Bronchial epithelial cell (primary cell): ENCODE measurements at regions not wholly inside any gene's neighbourhood (a gene's known extent, or its start where the extent isn't known, plus 50 kb on each side); places are given as distances from the start of the nearest gene placed in this dataset.

Source experiments
- DNase-seq: peaks from one replicate; pipeline ENCODE4 v3.0.0-alpha.2; 2010; ENCODE audit warnings: low read depth
- FAIRE-seq: peaks from 2 replicates; lab custom pipeline; 2011; peaks lifted over from hg19 to GRCh38; lab: Jason Lieb, UNC
- H3K27me3 ChIP-seq: 2 replicates; pipeline ENCODE4 v1.5.1; 2011; ENCODE audit warnings: low read length; ENCODE audit not compliant: control insufficient read depth, insufficient read depth
- H3K36me3 ChIP-seq: 2 replicates; pipeline ENCODE4 v1.5.1; 2011; ENCODE audit warnings: low read length; ENCODE audit not compliant: control insufficient read depth, insufficient read depth
- H3K4me3 ChIP-seq: 2 replicates; pipeline ENCODE4 v1.5.1; 2011; ENCODE audit warnings: mild to moderate bottlenecking, low read depth, low read length, control low read depth
- CTCF ChIP-seq: IDR thresholded peaks from 2 replicates; pipeline ENCODE4 v1.5.1; 2011; ENCODE audit warnings: mild to moderate bottlenecking, moderate library complexity, low read length, control low read depth, inconsistent platforms; ENCODE audit not compliant: insufficient read depth, severe bottlenecking

- Histone ChIP-seq H3K27me3 (peaks cover 2% of the 10 kb centered on the region), H3K4me3 (no peak overlapping the region), H3K36me3 (no peaks in the 10 kb centered on the region)
- no peak for TF ChIP-seq CTCF
- DNase-seq: no peak
- FAIRE-seq: no peak
Measured at GRCh38 chr3:40658305-40658704, 133.5 kb downstream of the ZNF621 start.

- Histone ChIP-seq H3K36me3 (no peaks in the 10 kb centered on the region), H3K27me3 (no peaks in the 10 kb centered on the region), H3K4me3 (no peak overlapping the region)
- DNase-seq (no peak), FAIRE-seq (no peak)
- no peak for TF ChIP-seq CTCF
Measured at GRCh38 chr3:40660554-40660953, 135.8 kb downstream of the ZNF621 start.

- TF ChIP-seq CTCF: no peak
- no peaks in the 10 kb centered on the region for H3K36me3 ChIP-seq
- no peak for FAIRE-seq
- no peak for DNase-seq
- no peaks in the 10 kb centered on the region for H3K27me3 ChIP-seq
- no peak overlapping the region for H3K4me3 ChIP-seq
Measured at GRCh38 chr3:40661284-40661683, 136.5 kb downstream of the ZNF621 start.

- Histone ChIP-seq H3K27me3 (no peaks in the 10 kb centered on the region), H3K36me3 (no peaks in the 10 kb centered on the region), H3K4me3 (no peak overlapping the region)
- no peak for TF ChIP-seq CTCF
- FAIRE-seq (no peak), DNase-seq (no peak)
Measured at GRCh38 chr3:40663280-40663679, 138.5 kb downstream of the ZNF621 start.

GRCh38 chr3:40669176-40669575 lies 144.4 kb downstream of the ZNF621 start:
- no peak for TF ChIP-seq CTCF
- peak; percentile 32 for FAIRE-seq
- DNase-seq: no peak
- no peaks in the 10 kb centered on the region for H3K27me3 ChIP-seq
- H3K4me3 ChIP-seq: no peak overlapping the region
- no peaks in the 10 kb centered on the region for H3K36me3 ChIP-seq

- no peak for TF ChIP-seq CTCF
- no peak for FAIRE-seq
Measured at GRCh38 chr3:40672861-40673260, 148.1 kb downstream of the ZNF621 start.

More at GRCh38 chr3:40672861-40673260, 148.1 kb downstream of the ZNF621 start:
- no peaks in the 10 kb centered on the region for H3K36me3 ChIP-seq
- H3K4me3 ChIP-seq: no peak overlapping the region
- H3K27me3 ChIP-seq: no peaks in the 10 kb centered on the region
- DNase-seq: no peak
